Effector memory CD4-positive, alpha-beta T cell (primary cell): ENCODE measurements at regions not wholly inside any gene's neighbourhood (a gene's known extent, or its start where the extent isn't known, plus 50 kb on each side); places are given as distances from the start of the nearest gene placed in this dataset.

Experiments
- DNase-seq, 3 donors: peaks; one replicate each; pipeline ENCODE4 v3.0.0-alpha.2; 2020
- H3K27ac ChIP-seq: 2 replicates; pipeline ENCODE4 v1.7.0; 2013; ENCODE audit warnings: mild to moderate bottlenecking, low read length, moderate library complexity; ENCODE audit not compliant: insufficient read depth, poor library complexity, severe bottlenecking
- H3K27me3 ChIP-seq: replicated peaks from 2 replicates; pipeline ENCODE4 v1.7.0; 2013; ENCODE audit warnings: mild to moderate bottlenecking, low read length; ENCODE audit not compliant: insufficient read depth, control insufficient read depth, poor library complexity, severe bottlenecking
- H3K36me3 ChIP-seq: 2 replicates; pipeline ENCODE4 v1.7.0; 2013; ENCODE audit warnings: mild to moderate bottlenecking, low read length, moderate library complexity; ENCODE audit not compliant: control insufficient read depth, insufficient read depth
- H3K4me1 ChIP-seq: 2 replicates; pipeline ENCODE4 v1.7.0; 2013; ENCODE audit warnings: low read length, mild to moderate bottlenecking; ENCODE audit not compliant: control insufficient read depth, insufficient read depth, poor library complexity, severe bottlenecking
- H3K4me3 ChIP-seq: 2 replicates; pipeline ENCODE4 v1.7.0; 2013; ENCODE audit warnings: low read length, low read depth, mild to moderate bottlenecking; ENCODE audit not compliant: insufficient read depth, poor library complexity, severe bottlenecking
- H3K9me3 ChIP-seq: 2 replicates; pipeline ENCODE4 v1.7.0; 2013; ENCODE audit warnings: mild to moderate bottlenecking, low read length, moderate library complexity; ENCODE audit not compliant: control insufficient read depth

GRCh38 chr12:65529771-65530435, 251.4 kb downstream of the MSRB3 start:
- Histone ChIP-seq H3K27me3 (no peaks in the 10 kb centered on the region), H3K27ac (no peak overlapping the region), H3K36me3 (no peaks in the 10 kb centered on the region), H3K9me3 (no peaks in the 10 kb centered on the region), H3K4me1 (no peaks in the 10 kb centered on the region), H3K4me3 (no peak overlapping the region)
- no peak for DNase-seq

- Histone ChIP-seq H3K27ac (no peak overlapping the region), H3K36me3 (no peaks in the 10 kb centered on the region), H3K27me3 (no peaks in the 10 kb centered on the region), H3K4me1 (no peaks in the 10 kb centered on the region), H3K4me3 (no peak overlapping the region), H3K9me3 (no peaks in the 10 kb centered on the region)
- no peak for DNase-seq
Observed at GRCh38 chr12:65532162-65532561, 253.7 kb downstream of the MSRB3 start.

GRCh38 chr12:65532764-65533163, 254.3 kb downstream of the MSRB3 start:
- no peak overlapping the region for H3K4me3 ChIP-seq
- no peaks in the 10 kb centered on the region for H3K9me3 ChIP-seq
- H3K27ac ChIP-seq: no peak overlapping the region
- H3K4me1 ChIP-seq: no peaks in the 10 kb centered on the region
- DNase-seq: no peak
- H3K27me3 ChIP-seq: no peaks in the 10 kb centered on the region
- H3K36me3 ChIP-seq: no peaks in the 10 kb centered on the region

GRCh38 chr12:65533177-65533883, 254.8 kb downstream of the MSRB3 start:
- Histone ChIP-seq H3K27ac (no peak overlapping the region), H3K4me3 (no peak overlapping the region), H3K4me1 (no peaks in the 10 kb centered on the region)

GRCh38 chr12:65534238-65534841, 255.9 kb downstream of the MSRB3 start:
- Histone ChIP-seq H3K36me3 (no peaks in the 10 kb centered on the region), H3K27me3 (no peaks in the 10 kb centered on the region), H3K27ac (no peak overlapping the region), H3K4me1 (no peaks in the 10 kb centered on the region), H3K4me3 (no peak overlapping the region), H3K9me3 (peaks cover under 1% of the 10 kb centered on the region)
- DNase-seq: no peak

More at GRCh38 chr12:65533177-65533883, 254.8 kb downstream of the MSRB3 start:
- no peaks in the 10 kb centered on the region for H3K36me3 ChIP-seq
- no peaks in the 10 kb centered on the region for H3K27me3 ChIP-seq
- no peaks in the 10 kb centered on the region for H3K9me3 ChIP-seq
- no peak for DNase-seq

- no peak overlapping the region for H3K27ac ChIP-seq
- H3K9me3 ChIP-seq: peaks cover 7% of the 10 kb centered on the region
- no peak for DNase-seq
- H3K4me1 ChIP-seq: no peaks in the 10 kb centered on the region
- no peaks in the 10 kb centered on the region for H3K36me3 ChIP-seq
- H3K4me3 ChIP-seq: no peak overlapping the region
- no peaks in the 10 kb centered on the region for H3K27me3 ChIP-seq
Observed at GRCh38 chr12:65535946-65536345, 257.5 kb downstream of the MSRB3 start.

GRCh38 chr12:65536351-65536750, 257.9 kb downstream of the MSRB3 start:
- H3K9me3 ChIP-seq: peaks cover 7% of the 10 kb centered on the region
- no peaks in the 10 kb centered on the region for H3K36me3 ChIP-seq
- no peak overlapping the region for H3K4me3 ChIP-seq
- no peaks in the 10 kb centered on the region for H3K4me1 ChIP-seq
- H3K27me3 ChIP-seq: no peaks in the 10 kb centered on the region
- DNase-seq: no peak
- no peak overlapping the region for H3K27ac ChIP-seq

- Histone ChIP-seq H3K4me1 (no peaks in the 10 kb centered on the region), H3K27ac (no peak overlapping the region), H3K36me3 (no peaks in the 10 kb centered on the region), H3K4me3 (no peak overlapping the region), H3K27me3 (no peaks in the 10 kb centered on the region), H3K9me3 (peaks cover 7% of the 10 kb centered on the region)
- DNase-seq: no peak
Observed at GRCh38 chr12:65536876-65537681, 258.6 kb downstream of the MSRB3 start.

- H3K4me3 ChIP-seq: no peak overlapping the region
- H3K9me3 ChIP-seq: peaks cover 7% of the 10 kb centered on the region
- H3K36me3 ChIP-seq: no peaks in the 10 kb centered on the region
- H3K27ac ChIP-seq: no peak overlapping the region
- H3K27me3 ChIP-seq: no peaks in the 10 kb centered on the region
- DNase-seq: no peak
- H3K4me1 ChIP-seq: no peaks in the 10 kb centered on the region
Observed at GRCh38 chr12:65537978-65538377, 259.5 kb downstream of the MSRB3 start.
